ENCODE measurements at regions not wholly inside any gene's neighbourhood (a gene's known extent, or its start where the extent isn't known, plus 50 kb on each side); places are given as distances from the start of the nearest gene placed in this dataset.

DNA sequence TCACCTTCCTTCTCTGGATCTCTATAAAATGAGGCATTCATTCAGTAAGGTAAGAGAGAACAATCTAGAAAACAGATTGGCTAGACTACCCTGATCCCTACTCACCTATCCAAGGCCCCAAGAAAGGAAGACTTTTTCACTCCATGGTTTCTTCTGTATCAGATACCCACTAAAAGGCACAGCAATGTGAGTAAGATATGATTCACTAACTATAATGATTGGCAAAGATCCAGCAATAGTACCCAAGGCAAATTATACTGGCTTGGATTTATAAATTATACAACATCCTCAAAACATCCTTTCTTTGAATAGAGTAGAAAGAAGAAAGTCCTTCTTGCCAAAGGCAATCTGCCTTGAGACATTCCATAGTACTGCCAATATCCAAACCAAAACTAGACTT, 1432.0 kb upstream of the GOT2 start:
- Histone ChIP-seq H3K9me3 (no peaks in the 10 kb centered on the region), H3K27ac (no peak overlapping the region), H3K4me1 (no peaks in the 10 kb centered on the region), H3K36me3 (ENCODE audit: low read depth, missing control alignments) (no peaks in the 10 kb centered on the region), H3K4me3 (no peak overlapping the region), H3K27me3 (no peaks in the 10 kb centered on the region)
- no peak for TF ChIP-seq POLR2A (IDR thresholded peaks at IDR 0.05)
- TF ChIP-seq, protein P1, sequence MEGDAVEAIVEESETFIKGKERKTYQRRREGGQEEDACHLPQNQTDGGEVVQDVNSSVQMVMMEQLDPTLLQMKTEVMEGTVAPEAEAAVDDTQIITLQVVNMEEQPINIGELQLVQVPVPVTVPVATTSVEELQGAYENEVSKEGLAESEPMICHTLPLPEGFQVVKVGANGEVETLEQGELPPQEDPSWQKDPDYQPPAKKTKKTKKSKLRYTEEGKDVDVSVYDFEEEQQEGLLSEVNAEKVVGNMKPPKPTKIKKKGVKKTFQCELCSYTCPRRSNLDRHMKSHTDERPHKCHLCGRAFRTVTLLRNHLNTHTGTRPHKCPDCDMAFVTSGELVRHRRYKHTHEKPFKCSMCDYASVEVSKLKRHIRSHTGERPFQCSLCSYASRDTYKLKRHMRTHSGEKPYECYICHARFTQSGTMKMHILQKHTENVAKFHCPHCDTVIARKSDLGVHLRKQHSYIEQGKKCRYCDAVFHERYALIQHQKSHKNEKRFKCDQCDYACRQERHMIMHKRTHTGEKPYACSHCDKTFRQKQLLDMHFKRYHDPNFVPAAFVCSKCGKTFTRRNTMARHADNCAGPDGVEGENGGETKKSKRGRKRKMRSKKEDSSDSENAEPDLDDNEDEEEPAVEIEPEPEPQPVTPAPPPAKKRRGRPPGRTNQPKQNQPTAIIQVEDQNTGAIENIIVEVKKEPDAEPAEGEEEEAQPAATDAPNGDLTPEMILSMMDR (IDR thresholded peaks at IDR 0.05) = no peak
- no peak for DNase-seq
- intact Hi-C loops (cut with DNase I; ENCODE audit: low total_unique reads) = no loop called here

DNA sequence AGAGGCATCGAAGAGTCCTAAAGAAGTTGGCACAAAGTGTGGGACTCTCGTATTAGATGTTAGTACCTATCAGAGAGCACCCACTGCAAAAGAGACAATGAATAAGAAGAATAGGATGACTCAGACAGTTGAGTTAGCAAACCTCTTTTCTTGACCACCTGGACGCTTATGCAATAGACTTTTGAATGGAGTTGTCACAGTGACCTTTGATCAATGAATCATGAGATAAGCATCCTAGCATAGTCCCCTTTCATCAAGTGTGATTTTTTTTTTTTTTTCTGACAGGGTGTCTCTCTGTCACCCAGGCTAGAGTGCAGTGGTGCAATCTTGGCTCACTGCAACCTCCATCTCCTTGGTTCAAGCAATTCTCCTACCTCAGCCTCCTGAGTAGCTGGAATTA, 1417.9 kb upstream of the GOT2 start:
- 88 to 94% methylated on average over 3 of the region's 3 CpGs for WGBS, 2 donors

DNA sequence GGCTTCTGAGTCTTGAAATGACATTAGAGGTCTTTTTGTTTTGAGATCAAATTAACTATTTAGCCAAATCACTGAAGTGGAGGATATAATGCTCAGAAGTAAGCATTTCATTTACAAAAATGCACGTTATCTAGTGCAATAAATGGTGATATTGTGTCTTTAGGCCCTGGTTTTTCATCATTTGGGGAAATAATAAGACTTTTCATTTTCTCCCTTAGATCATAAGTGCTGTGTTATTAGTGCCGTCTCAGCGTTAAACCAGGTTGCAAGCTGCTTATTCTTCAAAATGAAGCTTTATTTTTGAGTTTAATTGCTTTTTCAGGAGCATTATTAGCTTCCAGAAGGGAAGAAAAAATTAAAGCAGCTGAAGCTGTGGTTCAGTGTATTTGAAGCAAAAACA, 1416.8 kb upstream of the GOT2 start:
- H3K27me3 ChIP-seq = no peaks in the 10 kb centered on the region
- TF ChIP-seq POLR2A (IDR thresholded peaks at IDR 0.05) = no peak
- TF ChIP-seq, protein P1 (IDR thresholded peaks at IDR 0.05) = no peak
- H3K9me3 ChIP-seq = no peaks in the 10 kb centered on the region
- intact Hi-C loops (cut with DNase I; ENCODE audit: low total_unique reads) = no loop called here
- H3K36me3 ChIP-seq (ENCODE audit: low read depth, missing control alignments) = no peaks in the 10 kb centered on the region
- DNase-seq = no peak
- no peak overlapping the region for H3K27ac ChIP-seq
- no peaks in the 10 kb centered on the region for H3K4me1 ChIP-seq
- WGBS, 2 donors = 82 to 96% methylated on average over 3 of the region's 3 CpGs
- H3K4me3 ChIP-seq = no peak overlapping the region

More for the DNA sequence above, 1417.9 kb upstream of the GOT2 start:
- Histone ChIP-seq H3K9me3 (no peaks in the 10 kb centered on the region), H3K4me3 (no peak overlapping the region), H3K36me3 (ENCODE audit: low read depth, missing control alignments) (no peaks in the 10 kb centered on the region), H3K27me3 (no peaks in the 10 kb centered on the region), H3K27ac (no peak overlapping the region), H3K4me1 (no peaks in the 10 kb centered on the region)
- TF ChIP-seq POLR2A (IDR thresholded peaks at IDR 0.05) = no peak
- TF ChIP-seq, protein P1 (IDR thresholded peaks at IDR 0.05) = no peak
- no peak for DNase-seq
- intact Hi-C loops (cut with DNase I; ENCODE audit: low total_unique reads) = no loop called here

DNA sequence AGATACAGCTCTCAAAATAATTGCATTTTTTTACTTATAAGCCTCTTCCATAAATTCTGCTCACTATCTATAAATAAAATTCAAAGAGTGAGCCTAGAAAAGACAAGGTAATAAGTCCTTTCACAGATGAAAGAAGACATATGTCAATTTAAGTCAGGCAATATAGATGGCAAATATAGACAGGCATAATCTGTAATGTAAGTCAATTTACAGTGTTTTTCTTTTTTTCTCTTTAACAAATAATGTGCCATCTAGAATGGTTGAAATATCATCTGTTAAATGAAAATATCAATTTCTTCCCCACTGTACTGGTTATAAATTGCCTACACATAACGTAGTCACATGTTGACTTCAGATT, 1409.2 kb upstream of the GOT2 start:
- H3K27ac ChIP-seq = no peak overlapping the region
- no peaks in the 10 kb centered on the region for H3K9me3 ChIP-seq
- intact Hi-C loops (cut with DNase I; ENCODE audit: low total_unique reads) = no loop called here
- no peak for DNase-seq
- H3K4me3 ChIP-seq = no peak overlapping the region
- TF ChIP-seq, protein P1 (IDR thresholded peaks at IDR 0.05) = no peak
- no peak for TF ChIP-seq POLR2A (IDR thresholded peaks at IDR 0.05)
- WGBS, 2 donors = 86% methylated on average over 1 of the region's 1 CpG
- no peaks in the 10 kb centered on the region for H3K4me1 ChIP-seq
- H3K27me3 ChIP-seq = no peaks in the 10 kb centered on the region
- no peaks in the 10 kb centered on the region for H3K36me3 ChIP-seq (ENCODE audit: low read depth, missing control alignments)

DNA sequence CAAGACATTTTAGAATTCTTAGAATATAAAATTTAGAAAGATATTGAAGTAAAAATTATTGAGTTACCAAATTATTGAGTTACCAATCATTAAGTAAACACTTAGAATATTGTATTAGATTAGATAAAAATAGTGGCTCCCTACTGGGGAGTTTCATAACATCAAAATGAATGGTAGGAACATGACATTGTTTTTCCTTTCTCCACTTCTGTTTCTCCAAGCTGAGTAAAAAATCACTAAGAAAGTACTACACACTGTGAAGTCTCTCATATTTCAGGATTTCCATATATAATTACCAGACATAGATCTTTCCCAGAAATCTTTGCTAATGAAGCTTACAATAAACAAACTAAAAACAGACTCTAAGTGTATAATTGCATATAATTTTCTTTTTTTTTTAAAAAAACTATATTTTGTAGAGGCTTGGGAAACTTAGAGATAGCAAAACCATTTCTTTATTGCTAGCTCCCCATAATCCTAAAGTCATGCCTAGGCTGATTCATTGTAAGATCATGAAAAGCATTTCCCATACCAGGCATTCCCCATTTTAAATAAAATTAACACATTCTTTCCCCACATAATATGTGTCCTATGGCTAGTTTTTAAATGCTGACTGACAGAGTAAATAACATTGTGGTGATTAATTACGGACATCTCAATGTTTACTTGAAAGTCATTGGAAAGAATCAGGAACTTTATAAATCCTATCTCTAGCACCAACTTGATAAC, 1408.7 kb upstream of the GOT2 start:
- no peaks in the 10 kb centered on the region for H3K36me3 ChIP-seq (ENCODE audit: low read depth, missing control alignments)
- intact Hi-C loops (cut with DNase I; ENCODE audit: low total_unique reads) = no loop called here
- TF ChIP-seq, protein P1 (IDR thresholded peaks at IDR 0.05) = no peak
- TF ChIP-seq POLR2A (IDR thresholded peaks at IDR 0.05) = no peak
- 79% methylated on average over 1 of the region's 1 CpG for WGBS, 2 donors
- no peaks in the 10 kb centered on the region for H3K4me1 ChIP-seq
- H3K27me3 ChIP-seq = no peaks in the 10 kb centered on the region
- H3K9me3 ChIP-seq = no peaks in the 10 kb centered on the region
- H3K4me3 ChIP-seq = no peak overlapping the region
- no peak for DNase-seq
- no peak overlapping the region for H3K27ac ChIP-seq

Data from testis (tissue), 2 donors.